IMR-90 (cell line): ENCODE measurements at regions not wholly inside any gene's neighbourhood (a gene's known extent, or its start where the extent isn't known, plus 50 kb on each side); places are given as distances from the start of the nearest gene placed in this dataset.

Source experiments
- BHLHE40 ChIP-seq: fragments of 150-350 bp; IDR thresholded peaks from 2 replicates; pipeline ENCODE4 v1.6.1; 2016; ENCODE audit warnings: mild to moderate bottlenecking, low read depth, low read length
- CEBPB ChIP-seq: IDR thresholded peaks from 2 replicates; pipeline ENCODE4 v1.6.1; 2012; ENCODE audit warnings: low read depth, low read length, improper control_type of control experiment
- CTCF ChIP-seq: conservative IDR thresholded peaks from 2 replicates; pipeline ENCODE4 v1.5.1; 2012; ENCODE audit warnings: mild to moderate bottlenecking, low read depth, low read length, improper control_type of control experiment
- ELK1 ChIP-seq: fragments of 150-350 bp; IDR thresholded peaks from 2 replicates; pipeline ENCODE4 v1.6.1; 2016; ENCODE audit warnings: low read depth, mild to moderate bottlenecking, low read length, moderate library complexity, borderline replicate concordance
- MXI1 ChIP-seq: IDR thresholded peaks from 2 replicates; pipeline ENCODE4 v1.6.1; 2012; ENCODE audit warnings: low read depth, mild to moderate bottlenecking, low read length, moderate library complexity, borderline replicate concordance
- POLR2A ChIP-seq: IDR thresholded peaks from 2 replicates; pipeline ENCODE4 v1.6.1; 2012; ENCODE audit warnings: mild to moderate bottlenecking, low read depth, low read length
- RCOR1 ChIP-seq: IDR thresholded peaks from 2 replicates; pipeline ENCODE4 v1.6.1; 2012; ENCODE audit warnings: mild to moderate bottlenecking, low read length, improper control_type of control experiment; ENCODE audit not compliant: insufficient replicate concordance
- SMC3 ChIP-seq: fragments of 150-350 bp; IDR thresholded peaks from 2 replicates; pipeline ENCODE4 v1.6.1; 2016; ENCODE audit warnings: low read depth, mild to moderate bottlenecking, antibody characterized with exemption, low read length, moderate library complexity

- TF ChIP-seq POLR2A = no peak
- no peak for TF ChIP-seq CTCF
- no peak for TF ChIP-seq MXI1
- TF ChIP-seq ELK1 = no peak
- TF ChIP-seq SMC3 = no peak
- TF ChIP-seq CEBPB = no peak
- TF ChIP-seq BHLHE40 = no peak
- TF ChIP-seq RCOR1 = no peak
These were observed 1266.0 kb upstream of the ADGRL4 start for GRCh38 chr1:80272495-80272894.
